ENCODE measurements at regions not wholly inside any gene's neighbourhood (a gene's known extent, or its start where the extent isn't known, plus 50 kb on each side); places are given as distances from the start of the nearest gene placed in this dataset.

DNA sequence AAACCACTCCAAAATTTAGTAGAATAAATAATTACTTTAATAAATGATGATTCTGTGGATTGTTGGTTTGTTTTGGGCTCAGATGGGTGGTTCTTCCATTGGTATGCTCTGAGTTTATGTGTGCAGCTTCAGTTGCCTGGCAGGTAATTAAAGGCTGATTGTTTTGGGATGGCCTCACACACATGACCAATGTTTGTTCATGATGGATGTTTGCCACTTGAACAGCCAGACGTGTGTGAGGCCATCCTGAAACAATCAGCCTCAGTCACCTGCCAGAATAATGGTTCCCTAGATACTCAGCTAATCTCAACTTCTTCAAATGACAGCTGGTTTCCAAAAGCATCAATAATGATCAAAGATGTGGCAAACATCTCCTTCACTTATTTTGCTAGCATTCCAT is 352.5 kb upstream of the GULP1 start:
- DNase-seq (ENCODE audit: low spot score), result no peak

DNA sequence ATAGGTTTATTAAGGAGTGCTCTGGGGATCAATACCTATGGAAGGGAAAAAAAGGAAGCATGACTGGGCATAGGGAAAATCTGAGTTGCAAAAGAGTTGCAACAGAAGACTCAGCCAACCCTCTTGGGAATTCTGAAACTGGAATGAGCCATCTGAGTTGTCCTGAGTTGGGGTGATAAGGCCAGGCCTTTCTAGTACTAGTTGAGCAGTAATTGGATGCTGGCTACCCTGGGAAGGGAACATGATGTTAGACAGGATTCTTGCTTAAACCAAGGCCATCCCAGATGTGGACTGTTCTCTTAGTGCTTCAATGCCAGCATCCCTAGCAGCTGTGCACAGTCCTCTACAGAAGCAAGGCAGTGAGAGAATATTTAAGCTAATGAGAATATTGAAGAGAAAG is 348.8 kb upstream of the GULP1 start:
- no peak for DNase-seq (ENCODE audit: low spot score)

DNA sequence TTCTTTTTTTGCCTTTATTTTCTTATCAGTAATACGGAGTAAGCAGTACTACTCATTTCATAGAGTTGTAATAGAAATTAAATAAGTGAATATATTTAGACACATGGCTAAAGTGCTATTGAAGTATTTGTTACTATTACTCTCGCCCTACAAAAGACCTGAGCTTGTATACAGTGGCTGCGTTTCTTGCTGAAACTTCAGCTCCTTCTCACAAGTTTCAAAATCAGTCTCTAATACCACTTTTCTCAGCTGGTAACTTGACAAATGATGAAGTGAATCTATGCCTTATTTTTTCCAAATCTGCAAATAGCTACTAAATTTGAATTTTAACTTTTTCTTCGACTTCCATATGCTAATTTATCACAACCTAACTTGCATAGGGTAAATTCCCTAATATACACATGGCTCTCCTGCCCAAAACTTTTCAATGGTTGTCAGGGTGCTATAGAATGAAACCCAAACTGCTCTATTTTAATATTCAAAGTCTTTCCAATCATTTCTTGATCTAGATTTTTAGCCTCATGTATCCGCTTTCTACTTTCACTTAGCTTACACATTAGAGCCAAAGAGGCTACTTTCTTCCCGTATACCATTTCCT is 347.8 kb upstream of the GULP1 start:
- no peak for DNase-seq (ENCODE audit: low spot score)

DNA sequence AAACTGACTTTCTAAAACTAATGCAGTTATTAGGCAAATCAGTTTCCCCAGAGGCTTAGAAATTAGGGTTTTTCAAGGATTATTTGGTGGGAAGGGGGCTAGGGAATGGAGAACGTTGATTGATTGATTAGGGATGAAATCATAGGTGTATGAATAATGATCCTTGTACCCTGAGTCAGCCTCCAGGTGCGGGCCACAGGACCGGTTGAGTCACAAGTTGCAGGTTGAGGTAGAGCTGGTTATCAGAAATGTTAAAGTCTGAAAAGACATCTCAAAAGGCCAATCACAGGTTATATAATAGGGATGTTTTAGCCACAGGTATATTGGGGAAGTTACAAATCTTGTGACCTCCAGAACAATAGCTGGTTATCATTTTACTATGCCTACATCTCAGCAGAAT is 341.8 kb upstream of the GULP1 start:
- no peak for DNase-seq (ENCODE audit: low spot score)

DNA sequence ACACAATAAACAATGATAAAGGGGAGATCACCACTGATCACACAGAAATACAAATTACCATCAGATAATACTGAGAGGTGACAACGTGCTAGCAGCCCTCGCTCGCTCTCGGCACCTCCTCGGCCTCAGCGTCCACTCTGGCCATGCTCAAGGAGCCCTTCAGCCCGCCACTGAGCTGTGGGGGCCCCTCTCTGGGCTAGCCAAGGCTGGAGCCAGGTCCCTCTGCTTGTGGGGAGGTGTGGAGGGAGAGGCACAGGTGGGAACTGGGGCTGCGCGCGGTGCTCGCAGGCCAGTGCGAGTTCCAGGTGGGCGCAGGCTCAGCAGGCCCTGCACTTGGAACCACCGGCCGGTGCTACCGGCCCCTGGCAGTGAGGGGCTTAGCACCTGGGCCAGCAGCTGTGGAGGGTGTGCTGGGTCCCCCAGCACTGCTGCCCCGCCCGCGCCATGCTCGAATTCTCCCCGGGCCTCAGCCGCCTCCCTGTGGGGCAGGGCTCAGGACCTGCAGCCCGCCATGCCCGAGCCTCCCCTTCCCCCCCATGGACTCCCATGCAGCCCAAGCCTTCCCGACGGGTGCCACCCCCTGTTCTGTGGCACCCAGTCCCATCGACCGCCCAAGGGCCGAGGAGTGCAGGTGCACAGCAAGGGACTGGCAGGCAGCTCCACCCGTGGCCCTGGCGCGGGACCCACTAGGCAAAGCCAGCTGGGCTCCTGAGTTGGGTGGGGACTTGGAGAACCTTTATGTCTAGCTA is 340.0 kb upstream of the GULP1 start:
- DNase-seq (ENCODE audit: low spot score), result no peak

DNA sequence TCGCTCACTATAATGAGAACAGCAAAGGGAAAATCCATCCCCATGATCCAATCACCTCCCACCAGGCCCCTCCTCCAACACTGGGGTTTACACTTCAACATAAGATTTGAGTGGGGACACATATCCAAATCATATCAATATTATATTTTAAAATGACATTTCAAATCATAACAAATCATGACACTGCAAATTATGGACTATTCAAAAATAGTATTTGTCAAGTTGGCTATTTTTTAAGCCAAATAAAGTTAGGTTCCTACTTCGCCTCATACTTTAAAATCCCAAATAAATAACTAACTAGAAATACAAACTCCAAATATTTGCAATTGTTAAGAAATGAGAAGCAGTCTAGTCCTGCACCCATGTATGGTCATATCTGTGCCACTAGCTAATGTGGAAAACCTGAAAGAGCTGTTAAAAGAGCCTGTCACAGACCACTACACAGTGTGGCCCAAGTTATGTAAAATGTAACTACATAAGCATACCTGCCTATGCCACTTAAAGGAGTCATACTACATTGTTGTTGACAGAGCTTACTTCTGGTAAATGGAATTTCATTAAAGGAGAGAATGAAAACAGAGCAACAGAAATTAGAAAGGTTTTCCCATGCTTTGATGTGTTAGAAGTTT is 334.7 kb upstream of the GULP1 start:
- peak; percentile 65 for DNase-seq (ENCODE audit: low spot score)

DNA sequence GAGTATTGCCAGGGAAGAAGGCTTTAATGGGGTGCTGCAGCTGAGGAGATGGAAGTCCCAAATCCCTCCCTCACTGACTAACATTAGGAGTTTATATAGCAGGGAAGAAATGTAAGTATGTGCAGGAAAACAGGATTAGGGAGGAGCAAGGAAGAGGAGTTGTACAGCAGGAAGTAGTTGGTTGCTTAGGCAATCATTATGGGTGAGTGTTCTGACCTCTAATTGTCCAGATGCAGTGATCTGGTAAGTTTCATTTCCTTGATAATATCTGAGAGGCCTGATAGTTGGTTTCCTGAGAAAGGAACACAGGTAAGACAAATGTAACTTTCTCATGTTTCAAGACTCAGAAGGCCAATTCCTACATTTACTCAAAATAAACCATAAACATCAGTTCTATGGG is 331.9 kb upstream of the GULP1 start:
- DNase-seq (ENCODE audit: low spot score), result peak; percentile 86

DNA sequence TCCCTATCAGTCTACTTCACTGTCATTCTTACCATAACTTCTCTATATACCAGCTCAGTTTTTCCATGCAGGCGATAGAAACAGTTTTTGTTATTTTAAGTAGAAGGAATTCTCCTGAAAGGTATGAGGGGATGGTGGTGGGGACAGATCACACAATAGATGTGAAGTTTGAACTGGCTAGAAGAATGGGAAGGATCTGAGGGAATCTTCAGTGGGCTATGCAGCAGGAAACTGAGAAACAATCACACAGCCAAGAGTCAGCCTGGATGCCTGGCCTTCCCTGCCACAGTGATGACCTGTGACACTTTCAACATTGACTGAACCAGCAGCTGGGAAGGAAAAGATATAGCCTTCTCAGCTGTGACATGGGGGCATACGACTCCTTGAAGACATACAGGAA is 329.1 kb upstream of the GULP1 start:
- no peak for DNase-seq (ENCODE audit: low spot score)

DNA sequence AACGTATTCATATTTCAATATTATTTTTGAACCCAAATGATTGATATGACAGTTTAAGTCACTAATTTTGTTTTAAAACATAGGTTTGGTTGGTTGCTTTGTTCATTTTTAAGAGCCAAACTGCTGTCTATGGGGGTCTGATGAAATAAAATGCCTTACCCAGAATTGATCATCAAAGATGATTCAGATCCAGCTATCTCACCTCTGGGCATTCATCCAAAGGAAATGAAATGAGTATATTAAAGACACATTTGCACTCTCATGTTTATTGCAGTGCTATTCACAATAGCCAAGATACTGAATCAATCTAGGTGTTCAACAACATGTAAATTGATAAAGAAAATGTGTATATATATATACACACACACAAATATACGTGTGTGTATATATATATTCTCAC is 326.9 kb upstream of the GULP1 start:
- peak; percentile 60 for DNase-seq (ENCODE audit: low spot score)

DNA sequence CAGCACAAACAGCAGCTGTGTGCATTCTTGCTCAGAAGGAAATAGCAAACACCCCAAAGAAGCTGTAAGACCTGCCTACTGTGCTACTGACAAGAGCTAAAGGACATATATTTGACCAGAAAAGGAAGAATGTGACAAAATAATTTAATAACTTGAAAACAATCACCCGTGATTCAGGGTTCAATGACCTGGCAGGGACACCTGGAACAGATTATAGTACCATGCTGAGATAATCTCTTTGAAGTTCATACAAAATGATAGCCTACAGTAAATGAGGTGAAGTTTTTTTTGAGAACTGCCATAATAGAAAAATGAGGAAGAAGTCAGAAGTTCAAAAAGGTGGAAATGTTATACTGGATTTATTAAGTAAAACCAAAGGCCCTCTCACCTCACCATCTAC is 324.8 kb upstream of the GULP1 start:
- DNase-seq (ENCODE audit: low spot score), result no peak

DNA sequence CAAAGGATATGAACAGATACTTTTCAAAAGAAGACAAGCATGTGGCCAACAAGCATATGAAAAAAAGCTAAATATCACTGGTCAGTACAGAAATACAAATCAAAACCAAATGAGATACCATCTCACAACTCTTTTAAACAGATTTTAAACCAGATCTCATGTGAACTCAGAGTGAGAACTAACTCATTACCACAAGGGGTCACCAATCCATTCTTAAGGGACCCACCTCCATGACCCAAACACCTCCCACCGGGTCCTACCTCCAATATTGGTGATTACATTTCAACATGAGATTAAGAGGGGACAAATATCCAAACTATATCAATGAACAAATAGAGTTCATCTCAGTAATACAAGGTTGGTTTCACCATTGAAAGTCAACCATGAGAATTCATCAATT is 319.8 kb upstream of the GULP1 start:
- DNase-seq (ENCODE audit: low spot score), result no peak

DNA sequence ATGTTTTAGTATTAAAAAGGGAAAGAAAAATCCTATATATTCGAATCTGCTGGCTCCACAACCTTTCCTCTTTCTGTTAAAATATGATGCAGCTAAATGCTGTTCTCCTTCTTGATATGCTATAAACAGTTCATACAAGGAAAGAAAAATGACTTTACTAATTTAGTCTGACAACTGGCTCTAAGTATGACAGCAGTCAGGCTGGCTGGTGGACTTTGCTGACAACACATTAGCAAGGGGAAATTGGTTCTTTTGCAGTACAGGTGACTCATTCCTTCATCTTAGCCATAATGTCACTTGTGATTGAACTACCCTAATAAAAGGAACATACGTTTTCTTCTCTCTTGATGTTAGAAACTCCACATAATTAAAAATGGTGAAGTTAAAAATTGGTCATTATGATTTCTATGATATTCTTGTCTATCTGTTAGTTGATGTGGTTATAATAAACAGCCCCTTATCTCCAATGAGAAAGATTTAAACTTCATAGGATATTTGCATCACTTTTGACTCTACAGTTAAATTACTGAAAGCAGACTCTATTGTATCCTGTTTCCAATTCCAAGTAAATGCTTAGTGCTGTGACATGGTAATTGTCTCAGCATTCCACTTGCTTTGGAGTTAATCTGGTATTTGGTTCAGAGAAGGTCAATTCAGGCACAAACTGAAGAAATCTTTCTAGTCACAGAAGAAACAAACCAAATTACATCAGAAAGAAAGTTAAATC is 315.3 kb upstream of the GULP1 start:
- peak; percentile 44 for DNase-seq (ENCODE audit: low spot score)

DNA sequence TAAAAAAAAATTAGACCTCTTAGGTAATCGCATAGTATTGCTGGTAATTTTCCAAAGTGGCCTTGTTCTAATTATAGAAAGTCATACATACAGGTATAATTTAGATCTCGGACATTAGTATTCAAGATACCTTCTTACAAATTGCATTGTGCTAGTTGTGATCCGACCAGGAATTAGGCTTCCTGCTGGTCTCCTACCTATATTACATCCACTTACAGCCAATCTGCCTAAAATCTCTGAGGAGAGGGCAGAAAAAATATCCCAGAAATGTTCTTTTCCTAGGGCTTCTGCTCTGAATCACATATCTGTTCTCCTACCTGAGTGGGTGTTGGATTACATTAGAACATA is 314.7 kb upstream of the GULP1 start:
- no peak for DNase-seq (ENCODE audit: low spot score)

DNA sequence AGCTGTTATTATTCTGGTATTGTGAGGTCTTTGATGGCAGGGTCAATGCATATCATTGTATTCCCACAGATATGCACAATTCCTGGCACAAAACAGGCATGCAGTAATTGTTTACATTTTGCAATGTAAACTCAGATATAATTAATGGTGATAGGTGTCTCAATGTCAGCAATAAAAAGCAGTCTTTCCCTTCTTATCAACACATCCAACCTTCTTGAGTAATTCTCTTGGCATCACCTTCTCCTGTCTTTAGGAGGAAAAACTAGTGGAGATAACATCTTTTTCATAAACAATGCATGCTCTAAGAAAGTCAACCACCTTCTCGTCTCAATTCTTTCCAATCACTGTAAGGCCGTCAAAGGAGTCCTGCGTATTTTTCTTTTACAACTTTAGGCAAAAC is 313.3 kb upstream of the GULP1 start:
- DNase-seq (ENCODE audit: low spot score), result no peak

DNA sequence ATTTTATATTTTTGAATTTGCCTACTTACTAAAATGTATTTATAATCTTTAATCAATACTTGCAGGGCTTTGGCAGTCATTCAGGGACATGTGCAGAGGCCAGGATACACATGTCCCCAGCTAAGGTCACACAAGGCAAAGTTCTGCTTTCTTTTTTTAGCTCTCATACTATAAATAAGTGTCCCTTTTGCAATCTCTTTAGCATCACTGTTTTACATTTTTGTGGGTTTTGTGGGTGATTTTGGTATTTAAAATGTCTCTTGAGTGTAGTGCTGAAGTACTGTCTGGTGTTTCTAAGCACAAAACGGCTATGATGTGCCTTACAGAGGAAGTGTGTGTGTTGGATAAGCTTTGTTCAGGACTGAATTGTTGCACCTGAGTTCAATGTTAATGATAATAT is 309.0 kb upstream of the GULP1 start:
- DNase-seq (ENCODE audit: low spot score), result peak; percentile 67

DNA sequence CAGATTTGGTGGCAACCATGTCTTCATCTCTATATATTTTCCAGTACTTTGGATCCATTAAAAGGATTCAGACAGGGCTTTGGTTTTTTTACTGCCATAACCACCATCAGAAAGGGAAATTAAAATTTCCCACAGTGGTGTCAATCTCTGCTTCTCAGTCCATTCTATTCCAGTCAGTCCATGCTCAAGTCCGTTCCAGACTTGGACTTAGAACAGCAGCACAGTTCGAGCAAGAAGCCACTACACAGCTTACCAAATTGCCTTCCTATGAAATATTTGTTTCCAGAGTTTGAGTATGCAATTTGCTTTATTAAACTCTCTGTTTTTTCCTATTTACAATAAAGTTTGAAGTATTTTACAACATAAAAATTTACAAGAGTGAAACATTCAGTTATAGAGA is 306.5 kb upstream of the GULP1 start:
- DNase-seq (ENCODE audit: low spot score), result no peak

DNA sequence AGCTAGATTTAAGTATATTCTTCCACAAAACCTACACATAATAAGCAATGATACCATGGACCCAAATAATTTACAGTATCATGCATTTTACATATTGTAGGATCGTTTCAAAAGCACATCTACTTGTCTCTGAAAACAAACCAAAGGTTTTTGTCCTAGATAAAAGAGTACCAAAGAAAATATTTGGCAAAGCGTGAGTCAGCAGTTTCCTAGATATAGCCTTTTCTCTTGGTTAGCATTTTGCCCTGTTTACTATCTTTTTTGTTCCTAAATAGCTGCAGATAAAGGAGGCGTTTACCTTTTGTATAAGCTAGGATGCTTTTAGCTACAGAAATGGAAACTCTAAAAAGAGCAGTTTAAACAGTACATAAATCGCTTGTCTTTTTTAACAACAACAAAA is 305.8 kb upstream of the GULP1 start:
- DNase-seq (ENCODE audit: low spot score), result no peak

DNA sequence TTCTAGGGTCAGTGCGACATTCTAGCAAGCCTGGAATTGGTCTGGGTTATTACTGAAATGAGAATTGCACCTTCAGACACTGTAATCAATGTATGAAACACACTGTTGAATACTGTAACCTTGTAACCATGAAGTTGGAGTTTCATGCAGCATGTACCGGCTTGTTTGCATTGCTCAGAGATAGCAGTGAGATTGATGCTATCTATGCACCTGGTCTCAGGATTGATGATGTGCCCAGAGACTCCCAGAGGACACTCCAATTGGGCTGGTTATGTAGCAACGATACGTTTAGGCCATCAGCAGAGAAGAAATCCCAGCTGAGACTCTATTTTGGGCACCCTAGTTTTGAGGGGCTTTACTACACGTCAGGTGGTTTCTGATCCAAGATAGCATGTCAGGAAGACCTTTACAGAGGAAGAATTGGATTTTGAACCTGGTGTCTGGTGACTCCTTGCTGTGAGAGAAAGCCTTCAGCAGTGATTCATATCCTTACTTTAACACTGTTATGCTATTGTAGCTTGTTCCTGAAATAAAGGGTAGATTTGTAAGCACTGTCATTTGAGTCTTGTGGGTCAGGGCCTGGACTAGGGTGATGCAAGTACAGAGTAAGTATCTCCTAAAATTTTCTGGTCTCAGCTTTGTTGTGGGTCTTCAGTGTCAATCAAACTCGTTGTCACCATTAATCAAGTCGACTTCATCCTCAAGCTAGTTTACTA is 305.1 kb upstream of the GULP1 start:
- peak; percentile 13 for DNase-seq (ENCODE audit: low spot score)

DNA sequence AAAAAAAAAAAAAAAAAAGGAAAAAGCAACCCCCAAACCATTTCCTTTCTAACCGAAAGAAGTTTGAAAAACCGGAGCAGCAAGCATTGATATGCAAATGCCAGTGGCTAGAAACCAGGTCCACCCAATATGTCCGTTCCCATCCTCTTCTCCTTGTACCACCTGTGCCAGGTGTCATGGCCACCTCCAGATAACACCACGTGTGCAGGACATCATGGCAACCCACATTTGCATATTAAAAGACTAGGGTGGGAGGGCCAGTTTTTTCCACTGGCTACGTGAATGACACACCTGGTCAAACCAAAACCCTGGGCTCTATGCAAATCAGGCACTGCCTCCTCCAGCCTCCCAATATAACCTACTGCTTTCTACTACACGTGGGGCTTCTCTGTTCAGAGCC is 303.3 kb upstream of the GULP1 start:
- no peak for DNase-seq (ENCODE audit: low spot score)

DNA sequence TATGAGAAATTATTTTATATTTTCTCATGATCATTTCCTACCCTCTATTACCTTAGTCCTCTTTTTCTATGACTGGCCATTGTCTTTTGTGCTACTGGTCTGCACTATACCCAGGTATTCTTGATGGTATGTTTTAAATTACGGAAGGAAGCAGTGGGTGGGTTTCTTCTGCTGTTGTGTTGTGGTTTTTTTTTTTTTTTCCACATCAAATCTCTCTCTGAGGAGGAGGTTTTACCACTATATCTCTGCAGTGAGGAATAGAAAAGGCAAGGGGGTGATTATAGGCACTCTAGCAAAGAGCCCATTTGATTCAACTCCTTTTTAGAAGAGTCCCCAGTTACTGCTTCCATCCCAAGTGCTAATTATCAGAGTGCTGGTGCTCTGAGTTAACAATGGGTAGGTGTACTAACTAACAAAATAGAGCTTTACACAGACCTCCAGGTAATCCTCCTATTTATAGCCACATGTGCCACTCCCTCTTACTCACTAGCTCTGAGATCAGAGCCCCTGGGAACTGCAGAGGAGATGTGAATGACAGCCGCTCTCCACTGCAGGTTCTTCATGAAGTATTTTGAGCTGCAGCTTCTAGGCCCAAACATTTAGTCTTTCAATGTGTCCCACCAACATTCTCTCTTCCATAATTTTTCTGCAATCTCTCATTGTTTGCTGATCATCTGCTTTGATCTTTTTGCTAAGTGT is 301.6 kb upstream of the GULP1 start:
- DNase-seq (ENCODE audit: low spot score), result peak; percentile 42

DNA sequence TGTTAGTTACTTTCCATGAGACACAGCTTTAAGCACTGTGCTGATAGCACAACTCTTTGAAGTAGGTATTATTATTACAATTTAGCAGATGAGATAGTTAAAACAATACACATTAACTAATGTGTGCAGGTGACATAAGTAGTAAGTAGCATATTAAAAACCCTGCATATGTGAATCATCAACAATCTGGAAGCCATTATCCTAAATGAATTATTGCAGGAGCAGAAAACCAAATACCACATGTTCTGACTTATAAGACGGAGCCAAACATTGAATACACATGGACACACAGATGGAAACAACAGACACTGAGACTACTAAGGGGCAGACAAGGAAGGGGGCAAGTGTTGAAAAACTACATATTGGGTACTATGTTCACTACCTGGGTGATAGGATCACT is 300.3 kb upstream of the GULP1 start:
- peak; percentile 16 for DNase-seq (ENCODE audit: low spot score)

Measured in kidney tubule cell (primary cell).